ENCODE measurements at regions not wholly inside any gene's neighbourhood (a gene's known extent, or its start where the extent isn't known, plus 50 kb on each side); places are given as distances from the start of the nearest gene placed in this dataset.
A peak's percentile ranks its signal among the peaks of the same experiment; 100 is the strongest.

DNA sequence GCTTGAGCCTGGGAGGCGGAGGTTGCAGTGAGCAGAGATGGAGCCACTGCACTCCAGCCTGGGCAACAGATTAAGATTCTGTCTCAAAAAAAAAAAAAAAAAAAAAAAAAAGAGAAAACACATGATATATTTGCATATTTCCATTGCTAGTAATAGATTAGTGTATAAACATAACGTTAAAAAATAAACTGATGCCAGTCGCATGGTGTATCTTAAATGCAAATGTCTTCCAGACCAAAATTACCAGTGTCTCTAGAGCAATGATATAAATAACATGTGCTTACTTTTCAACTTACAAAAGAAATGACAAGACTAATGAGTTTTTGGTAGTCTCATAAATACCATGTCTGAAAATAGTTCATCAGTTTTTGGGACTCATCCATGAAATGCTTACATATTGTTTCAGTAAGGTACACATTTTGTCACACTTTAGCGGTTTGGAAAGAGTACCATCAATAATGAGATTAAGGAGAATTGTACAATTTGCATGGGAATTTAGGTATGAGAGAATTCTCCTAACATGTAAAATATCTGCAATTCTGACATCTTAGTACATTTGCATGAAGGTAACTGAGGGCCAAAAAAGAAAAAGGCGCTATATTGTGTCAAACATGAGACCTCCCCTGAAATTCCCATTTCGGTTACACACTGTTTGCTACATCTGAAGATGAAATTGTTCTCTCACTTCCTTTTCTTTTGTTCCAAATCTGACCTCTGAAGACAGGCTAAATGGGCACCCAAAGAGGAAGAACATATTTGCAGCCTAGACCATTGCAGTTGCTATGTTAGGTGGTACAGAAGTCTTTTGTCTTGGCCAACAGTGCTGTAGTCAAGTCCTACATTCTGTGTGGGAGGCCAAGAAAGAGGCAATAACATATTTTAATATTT, 51.5 kb upstream of the PIP4K2A start (continued):
- TF ChIP-seq YBX1 (IDR thresholded peaks at IDR 0.05) = no peak
- TF ChIP-seq, protein P1, sequence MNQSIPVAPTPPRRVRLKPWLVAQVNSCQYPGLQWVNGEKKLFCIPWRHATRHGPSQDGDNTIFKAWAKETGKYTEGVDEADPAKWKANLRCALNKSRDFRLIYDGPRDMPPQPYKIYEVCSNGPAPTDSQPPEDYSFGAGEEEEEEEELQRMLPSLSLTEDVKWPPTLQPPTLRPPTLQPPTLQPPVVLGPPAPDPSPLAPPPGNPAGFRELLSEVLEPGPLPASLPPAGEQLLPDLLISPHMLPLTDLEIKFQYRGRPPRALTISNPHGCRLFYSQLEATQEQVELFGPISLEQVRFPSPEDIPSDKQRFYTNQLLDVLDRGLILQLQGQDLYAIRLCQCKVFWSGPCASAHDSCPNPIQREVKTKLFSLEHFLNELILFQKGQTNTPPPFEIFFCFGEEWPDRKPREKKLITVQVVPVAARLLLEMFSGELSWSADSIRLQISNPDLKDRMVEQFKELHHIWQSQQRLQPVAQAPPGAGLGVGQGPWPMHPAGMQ (IDR thresholded peaks at IDR 0.05; ENCODE audit: borderline replicate concordance) = no peak
- TF ChIP-seq, protein P2, sequence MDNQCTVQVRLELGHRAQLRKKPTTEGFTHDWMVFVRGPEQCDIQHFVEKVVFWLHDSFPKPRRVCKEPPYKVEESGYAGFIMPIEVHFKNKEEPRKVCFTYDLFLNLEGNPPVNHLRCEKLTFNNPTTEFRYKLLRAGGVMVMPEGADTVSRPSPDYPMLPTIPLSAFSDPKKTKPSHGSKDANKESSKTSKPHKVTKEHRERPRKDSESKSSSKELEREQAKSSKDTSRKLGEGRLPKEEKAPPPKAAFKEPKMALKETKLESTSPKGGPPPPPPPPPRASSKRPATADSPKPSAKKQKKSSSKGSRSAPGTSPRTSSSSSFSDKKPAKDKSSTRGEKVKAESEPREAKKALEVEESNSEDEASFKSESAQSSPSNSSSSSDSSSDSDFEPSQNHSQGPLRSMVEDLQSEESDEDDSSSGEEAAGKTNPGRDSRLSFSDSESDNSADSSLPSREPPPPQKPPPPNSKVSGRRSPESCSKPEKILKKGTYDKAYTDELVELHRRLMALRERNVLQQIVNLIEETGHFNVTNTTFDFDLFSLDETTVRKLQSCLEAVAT (IDR thresholded peaks at IDR 0.05) = no peak; the same call in 1 of the 2 replicates
- TF ChIP-seq MTA3 (IDR thresholded peaks at IDR 0.05; ENCODE audit: borderline replicate concordance, low read length) = no peak
- peak; percentile 69 for TF ChIP-seq MEF2B (IDR thresholded peaks at IDR 0.05; ENCODE audit: partially characterized antibody, poor library complexity, severe bottlenecking)
- TF ChIP-seq ZNF24 (IDR thresholded peaks at IDR 0.05) = peak; percentile 17
- no peak for TF ChIP-seq MYC (IDR thresholded peaks at IDR 0.05; ENCODE audit: insufficient read depth, insufficient read length, insufficient replicate concordance, low read length, severe bottlenecking)
- peak; percentile 27; the same call in 1 of the 2 replicates for TF ChIP-seq RAD51 (IDR thresholded peaks at IDR 0.05)
- 0 out of 2 replicates have a peak, but pooled peaks have one; percentile 24 for TF ChIP-seq PML (IDR thresholded peaks at IDR 0.05; ENCODE audit: low read length)
- TF ChIP-seq, protein P3, sequence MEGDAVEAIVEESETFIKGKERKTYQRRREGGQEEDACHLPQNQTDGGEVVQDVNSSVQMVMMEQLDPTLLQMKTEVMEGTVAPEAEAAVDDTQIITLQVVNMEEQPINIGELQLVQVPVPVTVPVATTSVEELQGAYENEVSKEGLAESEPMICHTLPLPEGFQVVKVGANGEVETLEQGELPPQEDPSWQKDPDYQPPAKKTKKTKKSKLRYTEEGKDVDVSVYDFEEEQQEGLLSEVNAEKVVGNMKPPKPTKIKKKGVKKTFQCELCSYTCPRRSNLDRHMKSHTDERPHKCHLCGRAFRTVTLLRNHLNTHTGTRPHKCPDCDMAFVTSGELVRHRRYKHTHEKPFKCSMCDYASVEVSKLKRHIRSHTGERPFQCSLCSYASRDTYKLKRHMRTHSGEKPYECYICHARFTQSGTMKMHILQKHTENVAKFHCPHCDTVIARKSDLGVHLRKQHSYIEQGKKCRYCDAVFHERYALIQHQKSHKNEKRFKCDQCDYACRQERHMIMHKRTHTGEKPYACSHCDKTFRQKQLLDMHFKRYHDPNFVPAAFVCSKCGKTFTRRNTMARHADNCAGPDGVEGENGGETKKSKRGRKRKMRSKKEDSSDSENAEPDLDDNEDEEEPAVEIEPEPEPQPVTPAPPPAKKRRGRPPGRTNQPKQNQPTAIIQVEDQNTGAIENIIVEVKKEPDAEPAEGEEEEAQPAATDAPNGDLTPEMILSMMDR (IDR thresholded peaks at IDR 0.05 in 2 of 3, conservative IDR thresholded peaks at IDR 0.05 in 1 of 3; ENCODE audit: control insufficient read depth in 2 of 3, extremely low read depth in 1 of 3, insufficient read depth in 1 of 3, low read depth in 3 of 3, low read length in 3 of 3) = no peak
- no peak for TF ChIP-seq SMAD1 (IDR thresholded peaks at IDR 0.05; ENCODE audit: low read depth, partially characterized antibody)
- no peak for TF ChIP-seq SMAD5 (IDR thresholded peaks at IDR 0.05; ENCODE audit: low read depth)
- TF ChIP-seq NFXL1 (IDR thresholded peaks at IDR 0.05; ENCODE audit: borderline replicate concordance) = no peak
- peak; percentile 55; the same call in 1 of the 2 replicates for TF ChIP-seq NBN (IDR thresholded peaks at IDR 0.05)
- peak; percentile 93 for TF ChIP-seq IKZF2 (IDR thresholded peaks at IDR 0.05)
- TF ChIP-seq POLR2A (IDR thresholded peaks at IDR 0.05; ENCODE audit: low read depth, low read length) = no peak
- TF ChIP-seq, protein P4, sequence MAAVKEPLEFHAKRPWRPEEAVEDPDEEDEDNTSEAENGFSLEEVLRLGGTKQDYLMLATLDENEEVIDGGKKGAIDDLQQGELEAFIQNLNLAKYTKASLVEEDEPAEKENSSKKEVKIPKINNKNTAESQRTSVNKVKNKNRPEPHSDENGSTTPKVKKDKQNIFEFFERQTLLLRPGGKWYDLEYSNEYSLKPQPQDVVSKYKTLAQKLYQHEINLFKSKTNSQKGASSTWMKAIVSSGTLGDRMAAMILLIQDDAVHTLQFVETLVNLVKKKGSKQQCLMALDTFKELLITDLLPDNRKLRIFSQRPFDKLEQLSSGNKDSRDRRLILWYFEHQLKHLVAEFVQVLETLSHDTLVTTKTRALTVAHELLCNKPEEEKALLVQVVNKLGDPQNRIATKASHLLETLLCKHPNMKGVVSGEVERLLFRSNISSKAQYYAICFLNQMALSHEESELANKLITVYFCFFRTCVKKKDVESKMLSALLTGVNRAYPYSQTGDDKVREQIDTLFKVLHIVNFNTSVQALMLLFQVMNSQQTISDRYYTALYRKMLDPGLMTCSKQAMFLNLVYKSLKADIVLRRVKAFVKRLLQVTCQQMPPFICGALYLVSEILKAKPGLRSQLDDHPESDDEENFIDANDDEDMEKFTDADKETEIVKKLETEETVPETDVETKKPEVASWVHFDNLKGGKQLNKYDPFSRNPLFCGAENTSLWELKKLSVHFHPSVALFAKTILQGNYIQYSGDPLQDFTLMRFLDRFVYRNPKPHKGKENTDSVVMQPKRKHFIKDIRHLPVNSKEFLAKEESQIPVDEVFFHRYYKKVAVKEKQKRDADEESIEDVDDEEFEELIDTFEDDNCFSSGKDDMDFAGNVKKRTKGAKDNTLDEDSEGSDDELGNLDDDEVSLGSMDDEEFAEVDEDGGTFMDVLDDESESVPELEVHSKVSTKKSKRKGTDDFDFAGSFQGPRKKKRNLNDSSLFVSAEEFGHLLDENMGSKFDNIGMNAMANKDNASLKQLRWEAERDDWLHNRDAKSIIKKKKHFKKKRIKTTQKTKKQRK (IDR thresholded peaks at IDR 0.05; ENCODE audit: low read depth, low read length) = no peak
- no peak for TF ChIP-seq ZZZ3 (IDR thresholded peaks at IDR 0.05; ENCODE audit: control insufficient read depth, insufficient read length, low read depth)
- no peak; the same call in 1 of the 2 replicates for TF ChIP-seq BACH1 (IDR thresholded peaks at IDR 0.05; ENCODE audit: borderline replicate concordance)
